GM23338 (cell line): ENCODE measurements at regions not wholly inside any gene's neighbourhood (a gene's known extent, or its start where the extent isn't known, plus 50 kb on each side); places are given as distances from the start of the nearest gene placed in this dataset.
"Not testable (repeated sequence)": the region's sequence is repeated elsewhere in the genome, so short reads cannot be mapped to it uniquely, and the experiment has no call there.

ENCODE experiments used
- ATAC-seq: fragments of 200-7000 bp; cut with Tn5 transposase; 3 replicates; pipeline ENCODE4 v1.9.1; 2020
- DNase-seq: peaks from one replicate; pipeline ENCODE4 v3.0.0-alpha.2; 2015; ENCODE audit warnings: low spot score
- H2AFZ ChIP-seq: fragments of 200-600 bp; sonication (generic); 2 replicates; pipeline ENCODE4 v1.8.0; 2016; ENCODE audit warnings: antibody characterized with exemption, mild to moderate bottlenecking, moderate library complexity
- H3F3A ChIP-seq: fragments of 200-600 bp; sonication (generic); replicated peaks from 2 replicates; pipeline ENCODE4 v1.8.0; 2017; ENCODE audit warnings: antibody characterized with exemption, mixed run types, low read depth
- H3K27ac ChIP-seq: fragments of 200-600 bp; sonication (generic); 2 replicates; pipeline ENCODE4 v1.6.1; 2016; ENCODE audit warnings: low read depth
- H3K27me3 ChIP-seq: fragments of 200-600 bp; sonication (generic); 2 replicates; pipeline ENCODE4 v1.8.0; 2016; ENCODE audit warnings: mild to moderate bottlenecking, mixed run types, moderate library complexity; ENCODE audit not compliant: insufficient read depth
- H3K36me3 ChIP-seq: fragments of 200-600 bp; sonication (generic); 2 replicates; pipeline ENCODE4 v1.8.0; 2016; ENCODE audit warnings: mild to moderate bottlenecking; ENCODE audit not compliant: insufficient read depth
- H3K4me1 ChIP-seq: fragments of 200-600 bp; sonication (generic); 2 replicates; pipeline ENCODE4 v1.8.0; 2016; ENCODE audit warnings: mild to moderate bottlenecking, moderate library complexity; ENCODE audit not compliant: insufficient read depth
- H3K4me2 ChIP-seq: fragments of 200-600 bp; sonication (generic); 2 replicates; pipeline ENCODE4 v1.7.1; 2017; ENCODE audit warnings: mixed run types
- H3K4me3 ChIP-seq: fragments of 200-600 bp; sonication (generic); 2 replicates; pipeline ENCODE4 v1.6.1; 2016; ENCODE audit warnings: mixed run types
- H3K79me2 ChIP-seq: fragments of 200-600 bp; sonication (generic); replicated peaks from 2 replicates; pipeline ENCODE4 v1.8.0; 2017; ENCODE audit warnings: mild to moderate bottlenecking; ENCODE audit not compliant: insufficient read depth
- H3K9me2 ChIP-seq: fragments of 200-600 bp; sonication (generic); 2 replicates; pipeline ENCODE4 v1.8.0; 2017; ENCODE audit not compliant: insufficient read depth
- H4K20me1 ChIP-seq: fragments of 200-600 bp; sonication (generic); replicated peaks from 2 replicates; pipeline ENCODE4 v1.8.0; 2017; ENCODE audit warnings: mild to moderate bottlenecking; ENCODE audit not compliant: insufficient read depth
- H3K27ac Mint-ChIP-seq: 2 replicates; pipeline ENCODE4 v1.8.0; 2020; ENCODE audit warnings: inconsistent platforms, mild to moderate bottlenecking, moderate library complexity, mixed read lengths
- H3K27me3 Mint-ChIP-seq: 3 replicates; pipeline ENCODE4 v1.8.0; 2022; ENCODE audit warnings: low read depth, mild to moderate bottlenecking, moderate library complexity, mixed read lengths, inconsistent platforms; ENCODE audit not compliant: insufficient read depth, poor library complexity
- H3K36me3 Mint-ChIP-seq: 3 replicates; pipeline ENCODE4 v1.8.0; 2021; ENCODE audit warnings: low read depth, mild to moderate bottlenecking, inconsistent platforms, moderate library complexity, mixed read lengths
- H3K4me1 Mint-ChIP-seq: 3 replicates; pipeline ENCODE4 v1.8.0; 2020; ENCODE audit warnings: mild to moderate bottlenecking, inconsistent platforms, mixed read lengths
- H3K4me3 Mint-ChIP-seq: 3 replicates; pipeline ENCODE4 v1.8.0; 2021; ENCODE audit warnings: moderate library complexity, mild to moderate bottlenecking, inconsistent platforms, mixed read lengths
- H3K9me3 Mint-ChIP-seq: 3 replicates; pipeline ENCODE4 v1.8.0; 2020; ENCODE audit warnings: moderate library complexity, mild to moderate bottlenecking, inconsistent platforms, mixed read lengths
- CREB1 ChIP-seq: fragments of 250-450 bp; sonication (Bioruptor Pico); IDR thresholded peaks from 2 replicates; pipeline ENCODE4 v1.5.0; 2020; ENCODE audit warnings: low read depth, mild to moderate bottlenecking, moderate library complexity
- CTCF ChIP-seq, 2 experiments: fragments of 200-600 bp in 1 of 2; sonication (generic) in 1 of 2; conservative IDR thresholded peaks; 2 replicates each; pipeline versions ENCODE4 v1.5.1 to v1.6.1; 2016 to 2017; ENCODE audit warnings: antibody characterized with exemption in 2 of 2, low read depth in 2 of 2, mild to moderate bottlenecking in 2 of 2, moderate library complexity in 1 of 2
- EZH2phosphoT487 ChIP-seq: fragments of 200-600 bp; sonication (generic); IDR thresholded peaks from one replicate; pipeline ENCODE4 v1.8.1; 2018; ENCODE audit warnings: antibody characterized with exemption; ENCODE audit not compliant: unreplicated experiment
- JUNB ChIP-seq: IDR thresholded peaks from one replicate; pipeline ENCODE4 v1.6.1; 2016; ENCODE audit warnings: antibody characterized with exemption; ENCODE audit not compliant: unreplicated experiment
- NANOG ChIP-seq: IDR thresholded peaks from 2 replicates; pipeline ENCODE4 v1.6.1; 2016; ENCODE audit warnings: antibody characterized with exemption, borderline replicate concordance
- REST ChIP-seq: IDR thresholded peaks from one replicate; pipeline ENCODE4 v1.6.1; 2018; ENCODE audit warnings: antibody characterized with exemption; ENCODE audit not compliant: unreplicated experiment
- STAT1 ChIP-seq: IDR thresholded peaks from one replicate; pipeline ENCODE4 v1.6.1; 2016; ENCODE audit warnings: antibody characterized with exemption; ENCODE audit not compliant: unreplicated experiment
- ZNF114 ChIP-seq: fragments of 250-450 bp; sonication (Bioruptor Pico); IDR thresholded peaks from 2 replicates; pipeline ENCODE4 v1.5.0; 2020; ENCODE audit warnings: mild to moderate bottlenecking, moderate library complexity
- ZNF331 ChIP-seq: fragments of 250-450 bp; sonication (Bioruptor Pico); IDR thresholded peaks from 2 replicates; pipeline ENCODE4 v1.5.0; 2020; ENCODE audit warnings: low read depth, mild to moderate bottlenecking, moderate library complexity

- H3K27me3 ChIP-seq, DNase-seq, H3K27ac Mint-ChIP-seq, H2AFZ ChIP-seq, ATAC-seq, H4K20me1 ChIP-seq, H3K36me3 ChIP-seq, H3K9me2 ChIP-seq, H3K4me3 ChIP-seq, H3K27me3 Mint-ChIP-seq, H3K4me1 Mint-ChIP-seq, H3K4me1 ChIP-seq, H3K4me2 ChIP-seq, H3K79me2 ChIP-seq, H3K27ac ChIP-seq, H3K4me3 Mint-ChIP-seq, H3F3A ChIP-seq: not testable (repeated sequence)
- H3K9me3 Mint-ChIP-seq: peaks cover 43% of the 10 kb centered on the region
- H3K36me3 Mint-ChIP-seq: peaks cover 39% of the 10 kb centered on the region
Measured at GRCh38 chr10:93127642-93128215, 54.0 kb downstream of the CYP26A1 start.

- no peaks in the 10 kb centered on the region for H3K36me3 ChIP-seq
- peaks cover 25% of the 10 kb centered on the region for H3K9me3 Mint-ChIP-seq
- ATAC-seq (no peak), DNase-seq (no peak)
- no peaks in the 10 kb centered on the region for H3K4me1 ChIP-seq
- no peaks in the 10 kb centered on the region for H3F3A ChIP-seq
- no peaks in the 10 kb centered on the region for H4K20me1 ChIP-seq
- H3K27ac Mint-ChIP-seq: no peak overlapping the region
- H3K4me3 Mint-ChIP-seq: no peak overlapping the region
- no peaks in the 10 kb centered on the region for H3K27me3 ChIP-seq
- H3K4me1 Mint-ChIP-seq: peaks cover 7% of the 10 kb centered on the region; the same call in 1 of the 3 replicates
- H3K4me2 ChIP-seq: no peak overlapping the region
- H3K27me3 Mint-ChIP-seq: peaks cover 2% of the 10 kb centered on the region
- no peaks in the 10 kb centered on the region for H3K79me2 ChIP-seq
- no peak overlapping the region for H3K27ac ChIP-seq
- H3K36me3 Mint-ChIP-seq: peaks cover 25% of the 10 kb centered on the region
- TF ChIP-seq CTCF (conservative IDR thresholded peaks at IDR 0.05; ENCODE audit: low read depth in 2 of 2) (no peak), ZNF114 (CRISPR knock-in tag) (no peak), CREB1 (no peak), EZH2phosphoT487 (no peak), REST (no peak), JUNB (no peak), ZNF331 (CRISPR knock-in tag) (no peak), NANOG (no peak), STAT1 (no peak)
- 0 out of 2 replicates have a peak, but pooled peaks cover 13% of the 10 kb centered on the region for H3K9me2 ChIP-seq
- peak overlapping the region; percentile 94 for H2AFZ ChIP-seq
- H3K4me3 ChIP-seq: no peak overlapping the region
Measured at GRCh38 chr10:93131986-93132385, 58.3 kb downstream of the CYP26A1 start.
